ENCODE measurements at regions not wholly inside any gene's neighbourhood (a gene's known extent, or its start where the extent isn't known, plus 50 kb on each side); places are given as distances from the start of the nearest gene placed in this dataset.
"Not testable (repeated sequence)": the region's sequence is repeated elsewhere in the genome, so short reads cannot be mapped to it uniquely, and the experiment has no call there.

- peaks cover 16 to 23% of the 10 kb centered on the region in 2 donors for H3K27me3 Mint-ChIP-seq
- H3K36me3 Mint-ChIP-seq = no peaks in the 10 kb centered on the region
- H3K9me3 Mint-ChIP-seq = no peaks in the 10 kb centered on the region
- ATAC-seq (no peak), DNase-seq (ENCODE audit: low spot score) (no peak)
- H3K4me3 Mint-ChIP-seq = no peak overlapping the region
- no peaks in the 10 kb centered on the region for H3K4me1 Mint-ChIP-seq (ENCODE audit: low read depth in 2 of 2)
- no peak overlapping the region for H3K27ac Mint-ChIP-seq
Measured at GRCh38 chr2:16750175-16750924, 84.7 kb upstream of the CYRIA start.

DNA sequence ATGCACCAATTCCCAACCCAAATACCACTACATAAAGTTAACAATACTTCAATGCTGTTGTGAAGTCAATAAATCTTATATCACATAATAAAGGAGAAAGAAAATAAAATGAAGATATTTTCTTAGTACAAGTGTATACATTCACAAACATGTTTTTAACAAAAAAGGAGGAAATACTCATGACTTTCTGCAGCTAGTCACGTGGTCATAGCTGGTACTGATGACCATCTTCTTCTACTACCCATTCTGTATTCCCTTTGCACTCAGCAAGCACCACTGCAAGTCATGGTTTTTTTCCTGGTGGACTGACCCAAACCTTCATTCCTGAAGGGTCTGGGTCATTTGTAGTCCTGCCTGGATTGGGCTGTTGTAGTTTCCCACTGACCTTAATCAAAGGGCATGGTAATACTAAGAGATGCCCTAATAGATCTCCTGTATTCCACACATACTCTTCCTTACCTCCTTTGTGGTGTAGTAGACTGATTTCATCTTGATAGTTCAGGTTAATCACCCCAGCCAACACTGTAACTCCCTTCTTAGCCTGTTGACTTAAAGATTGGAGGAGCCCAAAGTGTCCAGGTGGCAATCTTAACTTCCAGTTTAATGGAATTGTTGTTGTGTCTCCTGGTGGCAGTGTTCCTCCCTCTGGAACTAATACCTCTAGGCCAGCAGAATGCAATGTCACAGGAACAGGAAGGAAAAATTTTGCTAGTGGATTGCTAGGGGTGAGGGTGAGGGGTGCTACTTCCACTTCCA lies 83.1 kb upstream of the CYRIA start:
- ATAC-seq; DNase-seq (ENCODE audit: low spot score); H3K4me1 Mint-ChIP-seq (ENCODE audit: low read depth in 2 of 2); H3K36me3 Mint-ChIP-seq; H3K9me3 Mint-ChIP-seq; H3K27ac Mint-ChIP-seq; H3K4me3 Mint-ChIP-seq: not testable (repeated sequence)
- H3K27me3 Mint-ChIP-seq = peaks cover 16 to 29% of the 10 kb centered on the region in 2 donors

DNA sequence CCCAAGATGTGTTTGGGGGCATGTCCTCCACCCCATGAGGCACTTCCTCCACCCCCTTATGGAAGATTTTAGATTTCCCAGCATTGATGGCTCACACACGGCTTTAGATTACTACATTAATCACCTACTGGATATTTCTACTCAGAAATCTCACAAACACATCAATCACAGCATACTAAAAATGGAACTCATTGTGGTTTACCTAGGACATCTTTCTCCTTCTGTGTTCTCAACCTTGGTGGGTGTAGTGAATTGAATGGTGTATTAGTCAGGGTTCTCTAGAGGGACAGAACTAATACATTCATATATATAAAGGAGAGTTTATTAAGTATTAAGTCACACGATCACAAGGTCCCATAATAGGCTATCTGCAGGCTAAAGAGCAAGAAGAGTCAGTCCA lies 82.1 kb upstream of the CYRIA start:
- Mint-ChIP-seq H3K27me3 (peaks cover 16 to 29% of the 10 kb centered on the region in 2 donors), H3K4me1 (ENCODE audit: low read depth in 2 of 2) (no peaks in the 10 kb centered on the region), H3K36me3 (no peaks in the 10 kb centered on the region), H3K4me3 (no peak overlapping the region), H3K9me3 (no peaks in the 10 kb centered on the region), H3K27ac (no peak overlapping the region)
- DNase-seq (ENCODE audit: low spot score) (no peak), ATAC-seq (no peak)

DNA sequence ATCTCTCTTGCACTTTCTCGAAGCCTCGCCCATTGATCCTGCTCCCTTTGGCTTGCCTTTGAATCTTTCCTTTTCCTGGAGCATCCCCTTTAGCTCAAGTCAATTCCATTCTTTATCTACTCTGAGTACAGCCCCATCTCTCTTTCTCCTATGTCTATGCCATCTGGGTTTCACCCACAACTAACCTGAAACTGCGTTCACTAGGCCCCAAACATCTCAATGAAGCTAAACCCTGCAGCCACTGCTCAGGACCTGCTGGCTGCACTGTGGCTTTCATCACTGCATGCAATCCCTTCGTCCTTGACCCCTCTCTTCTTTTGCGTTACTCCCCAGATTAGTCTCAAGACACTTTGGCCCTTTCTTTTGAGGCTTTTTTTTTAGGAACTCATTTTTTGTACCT lies 81.6 kb upstream of the CYRIA start:
- no peak for ATAC-seq
- Mint-ChIP-seq H3K4me3 (no peak overlapping the region), H3K27me3 (peaks cover 16 to 29% of the 10 kb centered on the region in 2 donors), H3K9me3 (no peaks in the 10 kb centered on the region), H3K36me3 (no peaks in the 10 kb centered on the region), H3K4me1 (ENCODE audit: low read depth in 2 of 2) (no peaks in the 10 kb centered on the region), H3K27ac (no peak overlapping the region)
- DNase-seq (ENCODE audit: low spot score) = no peak

- H3K9me3 Mint-ChIP-seq = no peaks in the 10 kb centered on the region
- no peak for DNase-seq (ENCODE audit: low spot score)
- ATAC-seq = no peak
- no peak overlapping the region for H3K4me3 Mint-ChIP-seq
- no peaks in the 10 kb centered on the region for H3K4me1 Mint-ChIP-seq (ENCODE audit: low read depth in 2 of 2)
- H3K36me3 Mint-ChIP-seq = no peaks in the 10 kb centered on the region
- H3K27ac Mint-ChIP-seq = no peak overlapping the region
- peaks cover 16 to 29% of the 10 kb centered on the region in 2 donors for H3K27me3 Mint-ChIP-seq
Measured at GRCh38 chr2:16746833-16747232, 81.2 kb upstream of the CYRIA start.

GRCh38 chr2:16746329-16746728 lies 80.7 kb upstream of the CYRIA start:
- Mint-ChIP-seq H3K4me3 (no peak overlapping the region), H3K27me3 (peaks cover 16 to 31% of the 10 kb centered on the region in 2 donors), H3K9me3 (no peaks in the 10 kb centered on the region), H3K36me3 (no peaks in the 10 kb centered on the region), H3K27ac (no peak overlapping the region), H3K4me1 (ENCODE audit: low read depth in 2 of 2) (no peaks in the 10 kb centered on the region)
- ATAC-seq (no peak), DNase-seq (ENCODE audit: low spot score) (no peak)

- Mint-ChIP-seq H3K4me3 (no peak overlapping the region), H3K27me3 (peaks cover 16 to 31% of the 10 kb centered on the region in 2 donors), H3K27ac (no peak overlapping the region), H3K9me3 (no peaks in the 10 kb centered on the region), H3K36me3 (no peaks in the 10 kb centered on the region), H3K4me1 (ENCODE audit: low read depth in 2 of 2) (no peaks in the 10 kb centered on the region)
- DNase-seq (ENCODE audit: low spot score) = no peak
- no peak for ATAC-seq
Measured at GRCh38 chr2:16745466-16745865, 79.8 kb upstream of the CYRIA start.

DNA sequence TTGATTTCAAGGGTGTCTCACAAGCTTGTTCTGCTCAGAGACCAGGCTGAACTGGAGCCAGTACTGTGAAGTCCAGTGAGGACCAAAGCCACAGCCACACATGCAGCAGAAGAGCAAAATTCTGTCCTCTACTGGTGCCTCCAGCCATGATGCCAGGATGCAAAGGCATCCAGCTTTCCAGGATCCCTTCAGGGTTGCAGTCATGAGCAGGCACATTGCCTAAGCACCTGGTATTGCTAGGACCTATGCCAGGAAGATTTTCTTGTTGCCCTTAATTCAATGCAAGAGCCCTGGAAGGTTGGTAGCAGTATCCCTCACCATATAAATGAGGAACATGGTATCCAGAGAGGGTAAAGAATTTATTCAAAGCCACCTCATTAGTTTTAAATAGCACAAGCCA lies 78.9 kb upstream of the CYRIA start:
- no peak for ATAC-seq
- no peak overlapping the region for H3K4me3 Mint-ChIP-seq
- no peaks in the 10 kb centered on the region for H3K36me3 Mint-ChIP-seq
- H3K4me1 Mint-ChIP-seq (ENCODE audit: low read depth in 2 of 2) = no peaks in the 10 kb centered on the region
- no peak for DNase-seq (ENCODE audit: low spot score)
- H3K9me3 Mint-ChIP-seq = no peaks in the 10 kb centered on the region
- no peak overlapping the region for H3K27ac Mint-ChIP-seq
- peaks cover 16 to 33% of the 10 kb centered on the region in 2 donors for H3K27me3 Mint-ChIP-seq

- H3K4me1 Mint-ChIP-seq (ENCODE audit: low read depth in 2 of 2) = no peaks in the 10 kb centered on the region
Measured at GRCh38 chr2:16742026-16742425, 76.4 kb upstream of the CYRIA start.

GRCh38 chr2:16741498-16741897 lies 75.9 kb upstream of the CYRIA start:
- Mint-ChIP-seq H3K9me3 (no peaks in the 10 kb centered on the region), H3K4me1 (ENCODE audit: low read depth in 2 of 2) (no peaks in the 10 kb centered on the region), H3K27me3 (peaks cover 4 to 20% of the 10 kb centered on the region in 2 donors), H3K27ac (no peak overlapping the region), H3K4me3 (no peak overlapping the region), H3K36me3 (no peaks in the 10 kb centered on the region)
- no peak for ATAC-seq
- DNase-seq (ENCODE audit: low spot score) = no peak

More at GRCh38 chr2:16742026-16742425, 76.4 kb upstream of the CYRIA start:
- no peaks in the 10 kb centered on the region for H3K36me3 Mint-ChIP-seq
- no peak overlapping the region for H3K4me3 Mint-ChIP-seq
- no peak overlapping the region for H3K27ac Mint-ChIP-seq
- DNase-seq (ENCODE audit: low spot score) (no peak), ATAC-seq (no peak)
- H3K27me3 Mint-ChIP-seq = peaks cover 9 to 23% of the 10 kb centered on the region in 2 donors
- H3K9me3 Mint-ChIP-seq = no peaks in the 10 kb centered on the region

GRCh38 chr2:16739778-16740581 lies 74.3 kb upstream of the CYRIA start:
- Mint-ChIP-seq H3K4me3 (no peak overlapping the region), H3K9me3 (no peaks in the 10 kb centered on the region), H3K27ac (no peak overlapping the region), H3K4me1 (ENCODE audit: low read depth in 2 of 2) (no peaks in the 10 kb centered on the region), H3K27me3 (peaks cover 0 to 17% of the 10 kb centered on the region in 2 donors), H3K36me3 (no peaks in the 10 kb centered on the region)
- no peak for DNase-seq (ENCODE audit: low spot score)
- ATAC-seq = no peak

- no peak overlapping the region for H3K4me3 Mint-ChIP-seq
- H3K36me3 Mint-ChIP-seq = no peaks in the 10 kb centered on the region
- H3K27me3 Mint-ChIP-seq = peaks cover 0 to 12% of the 10 kb centered on the region in 2 donors
Measured at GRCh38 chr2:16738361-16739225, 73.0 kb upstream of the CYRIA start.

GRCh38 chr2:16737812-16738211 lies 72.2 kb upstream of the CYRIA start:
- Mint-ChIP-seq H3K27ac (no peak overlapping the region), H3K27me3 (peaks cover 0 to 12% of the 10 kb centered on the region in 2 donors), H3K9me3 (no peaks in the 10 kb centered on the region), H3K4me1 (ENCODE audit: low read depth in 2 of 2) (no peaks in the 10 kb centered on the region), H3K36me3 (no peaks in the 10 kb centered on the region), H3K4me3 (no peak overlapping the region)
- DNase-seq (ENCODE audit: low spot score) (no peak), ATAC-seq (no peak)

More at GRCh38 chr2:16738361-16739225, 73.0 kb upstream of the CYRIA start:
- H3K4me1 Mint-ChIP-seq (ENCODE audit: low read depth in 2 of 2) = no peaks in the 10 kb centered on the region
- no peaks in the 10 kb centered on the region for H3K9me3 Mint-ChIP-seq
- DNase-seq (ENCODE audit: low spot score) (no peak), ATAC-seq (no peak)
- no peak overlapping the region for H3K27ac Mint-ChIP-seq
